CD4-positive, alpha-beta T cell treated with Interleukin-15 for 1 hour (primary cell): ENCODE measurements at regions not wholly inside any gene's neighbourhood (a gene's known extent, or its start where the extent isn't known, plus 50 kb on each side); places are given as distances from the start of the nearest gene placed in this dataset.

Experiments
- DNase-seq: peaks from one replicate; pipeline ENCODE4 v3.0.0-alpha.2; 2020

DNA sequence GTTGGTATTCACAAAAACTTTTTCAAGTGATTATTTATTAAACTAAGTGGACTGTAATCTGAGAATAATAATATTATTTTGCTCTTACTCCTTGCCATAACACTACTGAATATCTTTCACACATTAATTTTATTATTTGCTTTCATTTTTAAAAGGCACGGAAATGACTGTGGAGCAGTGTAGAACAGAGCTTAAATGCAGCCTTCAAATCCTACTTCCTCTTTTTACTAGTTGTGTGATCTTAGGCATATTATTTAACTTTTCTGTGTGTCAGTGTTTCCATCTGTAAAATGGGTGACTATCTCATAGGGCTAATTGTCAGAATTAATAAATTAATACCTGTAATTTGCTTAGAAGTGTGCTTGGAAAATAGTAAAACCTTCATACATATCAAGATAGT lies 55.5 kb upstream of the SLC8A1 start:
- DNase-seq = no peak

DNA sequence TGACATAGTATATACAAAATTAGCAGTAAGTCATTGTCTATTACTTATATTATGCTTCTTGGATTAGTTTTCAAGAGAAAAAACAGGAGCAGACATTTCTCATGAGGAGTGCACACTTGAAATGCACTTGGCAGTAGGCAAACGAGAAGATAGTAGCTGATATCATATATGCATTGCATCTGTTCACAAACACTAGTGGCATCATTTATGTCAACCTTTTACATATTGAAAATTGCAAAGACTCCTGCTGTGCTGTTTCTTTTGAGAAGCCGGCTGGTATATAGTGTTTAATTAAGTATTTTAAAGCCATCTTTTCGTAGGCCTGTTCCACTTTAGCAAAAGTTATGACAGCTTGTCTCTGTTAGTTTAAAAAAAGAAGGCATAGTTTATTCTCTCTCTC lies 58.4 kb upstream of the SLC8A1 start:
- no peak for DNase-seq

DNA sequence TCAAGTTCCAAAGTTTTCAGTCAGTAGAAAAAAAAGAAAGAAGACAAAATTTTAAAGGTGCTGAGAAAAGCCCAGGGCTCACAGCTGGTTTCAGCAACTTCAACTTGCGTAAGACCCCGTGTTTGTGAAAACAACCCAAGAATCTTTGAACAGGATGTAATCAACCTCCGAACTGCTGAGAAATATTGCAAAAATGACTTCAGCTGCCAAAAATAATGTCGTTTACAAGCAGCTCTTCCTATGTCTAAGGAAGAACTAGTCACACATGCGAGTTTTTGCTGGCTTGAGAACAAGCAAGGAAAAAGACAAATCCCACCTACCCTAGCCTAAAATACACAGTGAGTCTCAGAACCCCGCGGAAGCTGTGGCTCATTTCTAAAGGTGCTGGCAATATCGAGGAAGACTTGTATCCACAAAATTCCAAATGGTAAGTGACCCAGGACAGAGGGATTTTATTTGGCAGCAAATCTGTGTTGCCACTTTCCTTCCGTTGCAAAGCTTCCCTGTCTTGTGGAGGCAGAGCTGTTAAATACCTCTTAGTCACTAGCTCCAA lies 59.8 kb upstream of the SLC8A1 start:
- DNase-seq = no peak

DNA sequence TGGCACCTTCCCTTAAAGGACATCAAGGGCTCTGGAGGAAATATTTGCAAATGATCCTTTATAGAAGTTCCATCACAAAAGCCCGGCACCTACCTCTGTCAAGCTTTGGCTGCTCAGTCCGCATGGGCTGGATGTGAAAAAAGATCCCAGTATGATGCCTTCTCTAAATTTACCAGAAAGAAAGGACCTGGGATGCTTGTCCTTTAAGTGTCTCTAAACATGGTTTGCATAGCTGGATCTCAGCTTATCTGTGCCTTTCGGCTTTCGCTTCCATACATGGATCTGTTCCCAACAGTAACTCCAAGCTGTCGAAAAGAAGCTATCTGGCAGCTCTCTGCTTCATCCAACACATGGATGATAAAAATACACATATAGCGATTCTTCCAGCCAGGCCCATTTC lies 60.4 kb upstream of the SLC8A1 start:
- DNase-seq = no peak

DNA sequence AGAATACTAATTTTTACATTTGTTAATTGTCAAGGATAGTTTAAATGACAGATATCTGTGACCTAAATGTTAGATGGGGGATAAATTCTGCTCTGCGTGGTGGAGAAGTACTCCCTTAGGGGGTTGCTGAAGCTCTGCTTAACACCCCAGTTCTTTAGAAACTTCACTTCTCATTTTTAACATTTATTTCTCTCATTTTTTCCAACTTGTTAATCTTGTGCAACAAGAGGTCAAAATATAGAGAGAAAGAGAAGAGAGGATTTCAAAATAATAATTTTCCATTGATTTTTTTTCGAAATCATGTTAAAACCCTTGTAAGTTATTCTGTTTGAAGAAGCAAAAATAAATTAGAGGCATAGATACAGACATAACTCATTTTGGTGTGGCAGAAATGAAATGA lies 61.3 kb upstream of the SLC8A1 start:
- no peak for DNase-seq

DNA sequence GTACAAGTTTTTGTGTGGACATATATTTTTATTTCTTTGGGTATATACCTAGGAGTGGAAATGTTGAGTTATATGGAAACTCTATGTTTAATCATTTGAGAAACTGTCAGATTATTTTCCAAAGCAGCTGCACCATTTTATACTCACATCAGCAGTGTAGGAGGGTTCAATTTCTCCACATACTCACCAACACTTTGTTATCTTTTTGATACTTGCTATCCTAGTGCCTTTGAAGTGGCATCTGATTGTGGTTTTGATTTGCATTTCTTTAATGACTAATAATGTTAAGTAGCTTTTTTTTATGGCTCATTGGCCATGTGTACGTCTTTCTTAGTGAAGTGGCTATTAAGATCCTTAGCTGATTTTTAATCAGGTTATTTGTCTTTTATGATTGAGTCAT lies 64.7 kb upstream of the SLC8A1 start:
- no peak for DNase-seq

DNA sequence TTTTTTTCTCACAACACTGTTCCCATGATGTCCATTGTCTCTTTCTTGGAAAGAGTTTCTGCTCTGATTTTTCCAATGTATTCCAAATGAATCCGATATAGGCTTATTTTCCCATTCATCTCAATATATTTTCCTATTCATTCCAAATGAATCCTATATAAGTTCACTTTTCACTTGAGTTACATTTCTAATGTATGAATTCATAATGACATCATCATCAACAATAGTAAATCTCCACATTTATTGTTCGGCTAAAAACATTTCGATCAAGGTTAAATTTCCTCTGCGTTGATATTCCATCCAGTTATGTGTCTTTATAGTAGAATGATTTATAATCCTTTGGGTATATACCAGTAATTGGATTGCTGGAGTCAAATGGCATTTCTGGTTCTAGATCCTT lies 76.7 kb upstream of the SLC8A1 start:
- DNase-seq = no peak

DNA sequence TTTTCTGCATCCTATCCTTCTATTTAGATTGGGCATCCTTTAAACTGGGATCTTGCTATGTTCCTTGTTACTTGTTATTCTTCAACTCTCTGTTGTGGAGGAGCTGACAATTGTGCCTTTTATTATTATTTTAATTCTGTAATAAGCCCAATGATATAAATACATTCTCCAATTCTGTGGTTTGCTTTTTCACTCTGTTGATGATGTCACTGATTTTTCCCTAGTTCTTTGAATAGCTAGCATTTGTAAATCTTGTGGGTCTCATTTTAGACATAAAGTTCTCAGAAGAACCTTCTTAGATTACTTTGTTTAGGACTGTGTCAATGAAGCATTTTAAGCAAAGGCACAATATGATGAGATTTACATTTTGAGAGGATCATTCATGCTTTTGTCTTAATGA lies 79.5 kb upstream of the SLC8A1 start:
- DNase-seq = no peak

DNA sequence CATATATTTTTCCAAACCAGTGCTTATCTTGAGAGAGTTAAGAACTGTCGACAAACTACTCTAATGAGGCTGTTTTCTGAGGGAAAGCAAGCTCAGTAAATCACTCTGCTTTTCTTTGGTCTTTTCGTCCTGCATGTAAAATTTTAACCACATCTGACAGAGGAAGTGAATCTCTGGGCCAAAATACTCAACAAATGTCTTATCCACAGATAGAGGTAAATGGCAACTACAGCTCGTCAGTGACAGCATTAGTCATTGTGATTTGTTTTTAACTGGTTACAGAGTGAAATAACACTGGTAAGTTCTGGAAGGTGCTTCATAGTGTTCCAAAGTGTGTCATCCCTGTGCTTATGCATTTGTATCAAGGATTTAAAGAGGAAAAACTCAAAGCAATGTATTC lies 82.6 kb upstream of the SLC8A1 start:
- no peak for DNase-seq

DNA sequence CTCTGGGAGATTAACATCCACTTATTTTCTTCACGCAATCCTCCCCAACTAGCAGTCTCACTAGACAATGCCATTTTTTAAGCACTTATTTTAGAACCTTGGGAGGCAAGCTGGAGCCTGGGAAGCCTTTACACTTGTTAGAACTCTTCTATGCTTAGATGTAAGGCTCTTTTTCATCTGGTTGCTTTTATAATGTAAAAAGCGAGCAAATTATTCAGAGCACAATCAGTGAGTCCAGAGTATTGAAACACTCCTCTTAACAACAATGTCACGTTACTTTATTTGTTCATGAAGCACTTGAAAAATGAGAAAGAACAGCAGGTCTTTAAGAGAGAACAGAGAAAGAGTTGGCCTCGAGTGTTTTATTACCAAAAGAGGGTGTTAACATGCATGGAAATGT lies 84.1 kb upstream of the SLC8A1 start:
- DNase-seq = no peak

DNA sequence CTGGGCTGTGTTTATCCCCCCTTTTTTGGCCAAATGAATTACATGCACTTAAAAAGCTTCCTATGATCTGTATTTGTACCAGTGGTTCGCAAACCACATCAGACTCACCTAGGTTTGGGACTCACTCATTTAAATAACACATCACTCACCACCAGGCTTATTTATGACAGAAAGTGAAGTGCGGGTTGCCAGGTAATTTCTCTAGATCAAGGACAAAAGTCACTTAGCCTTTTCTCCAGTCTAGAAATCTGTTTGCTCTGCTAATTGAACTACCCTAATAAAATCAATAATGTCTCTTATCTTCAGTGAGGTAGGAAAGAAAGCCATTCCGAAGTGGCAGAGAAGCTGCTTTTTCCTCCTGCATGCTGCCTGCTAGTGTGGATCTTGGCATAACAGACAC lies 88.1 kb upstream of the SLC8A1 start:
- DNase-seq = no peak

DNA sequence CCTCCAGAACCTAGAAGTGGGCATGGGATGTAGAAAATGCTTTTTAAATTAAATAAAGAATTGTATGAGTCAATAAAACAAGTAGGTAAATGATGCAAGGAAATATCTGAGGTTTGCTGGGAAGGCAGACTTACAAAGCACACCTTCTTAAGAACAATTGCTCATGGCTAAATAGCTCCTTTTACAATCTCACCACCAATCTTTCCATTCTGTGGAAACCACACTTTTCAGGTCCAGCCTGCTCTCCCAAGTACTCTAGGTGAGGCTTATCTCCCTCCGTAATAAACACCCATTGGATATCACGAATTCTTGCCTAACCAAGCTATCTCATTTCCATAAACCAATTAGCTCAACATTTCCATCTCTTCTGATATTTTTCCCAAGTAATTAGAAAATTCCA lies 91.5 kb upstream of the SLC8A1 start:
- DNase-seq = no peak

DNA sequence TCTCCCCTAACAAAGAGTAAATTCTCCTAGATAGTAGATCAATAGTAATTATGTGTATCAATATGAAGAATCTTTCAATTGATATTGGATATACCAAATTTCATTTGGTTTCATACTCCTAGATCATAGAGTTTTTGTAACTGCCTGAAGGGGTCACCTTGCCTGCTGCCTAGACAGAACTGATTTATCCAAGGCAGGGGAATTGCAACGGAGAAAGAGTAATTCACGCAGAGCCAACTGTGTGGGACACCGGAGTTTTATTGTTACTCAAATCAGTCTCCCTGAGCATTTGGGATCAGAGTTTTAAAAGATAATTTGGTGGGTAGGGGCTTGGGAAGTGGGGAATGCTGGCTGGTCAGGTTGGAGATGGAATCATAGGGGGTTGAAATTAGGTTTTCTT lies 92.2 kb upstream of the SLC8A1 start:
- no peak for DNase-seq

DNA sequence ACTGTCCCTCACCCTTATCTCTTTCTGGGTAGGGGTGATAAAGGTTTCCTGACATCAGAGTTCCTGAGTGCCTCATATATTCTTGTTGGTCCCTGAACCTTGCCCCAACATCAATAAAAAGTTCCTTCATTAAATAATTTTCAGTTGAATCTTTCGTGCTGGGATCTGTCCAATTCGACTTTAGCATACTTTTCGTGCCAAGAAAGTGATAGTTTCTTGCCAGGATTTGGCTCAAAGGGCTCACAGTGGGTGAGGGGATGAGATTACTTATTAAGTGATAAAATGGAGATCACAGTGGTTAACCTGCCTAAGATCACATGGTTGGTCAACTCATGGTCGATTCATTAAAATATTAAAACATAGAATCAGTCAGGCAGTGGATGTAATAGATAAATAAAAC lies 93.8 kb upstream of the SLC8A1 start:
- no peak for DNase-seq

DNA sequence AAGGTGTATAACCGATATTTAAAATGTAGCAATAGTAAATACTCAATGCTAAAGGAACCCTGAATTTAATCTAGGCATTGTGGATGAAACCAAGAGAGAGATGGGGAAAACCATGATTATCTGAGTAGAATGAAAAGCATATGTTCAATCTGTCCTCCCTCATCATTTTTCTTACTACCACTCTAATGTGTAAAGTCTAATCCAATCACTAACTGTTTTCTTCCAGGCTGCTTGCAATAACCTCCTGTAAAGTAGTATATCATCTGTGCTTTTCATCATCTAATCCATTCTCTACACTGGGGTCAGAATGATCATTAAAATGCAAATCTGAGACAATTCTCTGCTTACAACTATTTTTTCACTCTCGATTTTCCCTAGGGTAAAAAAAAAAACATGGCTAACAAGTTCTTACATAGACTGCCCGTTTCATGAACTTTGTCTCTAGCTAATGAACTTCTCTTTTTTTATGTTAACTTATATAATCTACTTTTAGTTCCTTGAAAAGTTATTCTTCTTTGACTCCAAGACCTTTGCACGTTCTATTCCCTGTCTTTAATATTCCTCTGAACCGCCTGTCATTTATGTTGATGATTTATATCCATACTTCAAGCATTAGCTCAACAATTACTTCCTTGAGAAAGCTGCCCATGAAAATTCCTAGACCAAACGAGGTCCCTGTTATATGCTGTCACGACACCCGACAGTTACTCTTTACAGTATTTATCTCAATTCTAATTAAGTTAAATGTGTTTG lies 94.7 kb upstream of the SLC8A1 start:
- DNase-seq = no peak

DNA sequence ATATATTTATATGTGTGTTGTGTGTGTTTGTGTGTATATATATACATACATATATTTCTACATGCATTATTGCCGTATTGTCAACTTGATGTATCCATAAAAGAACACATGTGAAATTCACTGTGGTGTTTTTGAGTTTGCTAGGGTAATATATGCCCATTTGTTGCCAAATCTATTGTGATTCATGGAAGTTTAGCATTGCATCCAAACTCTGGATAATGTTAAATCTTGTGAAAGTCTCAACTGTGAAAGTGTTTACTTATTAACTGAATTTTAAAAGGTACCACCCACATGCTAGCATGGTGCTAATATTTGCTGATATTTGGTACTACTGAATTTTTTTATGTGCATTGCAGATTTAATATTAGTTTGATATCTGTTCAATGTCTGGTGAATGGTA lies 96.6 kb upstream of the SLC8A1 start:
- DNase-seq = no peak

DNA sequence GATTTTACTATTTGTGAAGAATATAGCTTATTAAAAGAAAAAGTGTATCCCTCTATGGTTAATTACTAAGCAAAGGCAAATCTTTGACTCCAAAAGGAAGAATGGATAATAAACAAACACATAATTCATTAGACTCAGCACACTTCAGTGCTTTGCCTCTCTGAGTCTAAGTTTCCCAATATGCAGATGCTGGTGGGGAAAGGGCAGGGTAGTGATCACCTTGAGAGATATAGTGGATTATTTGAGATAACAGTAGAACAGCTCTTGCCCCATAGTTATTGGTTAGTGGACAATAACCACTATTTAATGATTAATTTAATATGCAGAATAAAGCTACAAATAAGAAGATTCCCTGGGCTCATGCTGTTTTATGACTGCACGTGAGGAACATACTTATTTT lies 98.2 kb upstream of the SLC8A1 start:
- DNase-seq = no peak

DNA sequence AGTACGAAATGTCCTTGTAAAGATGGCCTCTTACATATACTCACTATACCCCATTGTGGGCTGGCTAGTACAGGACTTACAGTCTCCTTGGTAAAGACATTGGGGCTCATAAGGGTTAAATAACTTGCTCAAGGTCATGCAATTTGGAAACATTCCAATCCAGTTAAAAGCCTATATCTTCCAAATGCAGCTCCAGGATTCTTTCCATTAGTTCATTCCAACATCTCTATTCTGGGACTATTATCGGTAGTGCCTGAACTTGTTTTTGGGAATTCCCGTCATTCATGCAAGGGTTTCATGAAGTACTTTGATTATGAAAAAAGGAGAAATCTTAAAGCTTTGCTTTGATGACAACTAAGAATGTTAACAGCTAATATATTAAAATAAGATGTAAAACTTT lies 99.2 kb upstream of the SLC8A1 start:
- no peak for DNase-seq

DNA sequence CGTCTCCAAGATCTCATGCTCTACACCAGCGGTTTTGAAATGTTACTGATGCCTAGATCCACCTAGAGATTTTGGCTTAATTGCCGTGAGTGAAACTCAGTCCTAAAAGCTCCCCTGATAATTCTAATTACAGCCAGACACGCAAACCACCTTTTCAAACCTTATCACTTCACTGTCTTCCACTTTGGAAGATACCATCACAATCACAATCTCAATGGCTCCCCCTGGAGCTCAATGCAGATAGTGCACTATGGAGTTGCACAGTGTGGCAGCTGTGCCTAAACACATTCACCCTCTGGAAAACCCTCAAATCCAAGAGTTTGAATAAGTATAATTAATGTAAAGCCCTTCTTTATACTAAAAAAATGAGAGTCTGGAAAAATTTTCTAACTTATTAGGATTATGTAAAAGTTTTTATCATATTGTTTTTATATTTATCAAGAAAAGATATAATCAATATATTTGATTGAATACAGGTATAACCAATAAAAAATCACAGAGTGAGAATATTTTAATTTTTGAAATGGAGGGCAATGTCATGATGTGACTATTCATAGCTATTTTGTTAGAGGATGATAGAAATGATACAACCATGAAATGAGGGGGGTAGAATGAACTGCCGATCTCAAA lies 102.9 kb upstream of the SLC8A1 start:
- peak; percentile 40 for DNase-seq

DNA sequence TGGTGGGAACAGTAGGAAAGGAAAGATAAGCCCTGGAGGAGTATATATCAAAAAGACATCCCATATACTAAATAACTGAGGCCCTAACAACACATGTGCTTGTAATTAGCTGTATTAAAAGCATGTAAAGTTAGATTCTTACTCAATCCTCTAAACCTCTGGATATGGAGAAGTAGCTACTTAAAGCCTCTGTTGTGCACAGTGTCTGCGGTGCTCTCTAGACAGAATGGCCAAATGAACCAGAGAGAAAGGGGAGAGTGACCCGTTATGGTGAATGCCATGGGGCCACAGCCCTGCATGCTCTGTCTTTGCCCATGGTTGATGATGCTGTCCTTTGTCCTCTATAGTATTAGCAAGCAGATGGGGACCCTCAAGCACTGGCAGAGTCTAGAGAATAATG lies 104.4 kb upstream of the SLC8A1 start:
- DNase-seq = no peak

DNA sequence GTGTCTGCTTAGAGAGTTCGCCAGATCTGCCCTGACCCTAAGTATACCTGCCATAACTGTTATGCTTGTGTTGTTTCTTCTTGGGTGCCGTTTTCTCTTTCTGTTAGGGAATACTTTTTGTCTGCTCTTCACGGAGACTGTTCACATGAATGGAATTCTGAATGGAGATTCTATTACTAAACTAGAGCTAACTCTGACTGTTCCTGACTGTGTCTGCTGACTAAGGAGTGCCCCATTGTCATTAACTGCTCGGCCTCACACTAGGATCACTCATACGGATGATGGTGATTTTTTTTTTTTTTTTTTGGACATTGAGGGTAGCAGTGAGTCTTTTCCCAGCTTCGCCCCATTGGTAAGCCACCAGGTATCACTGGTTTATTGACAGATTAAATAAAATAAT lies 104.8 kb upstream of the SLC8A1 start:
- no peak for DNase-seq

DNA sequence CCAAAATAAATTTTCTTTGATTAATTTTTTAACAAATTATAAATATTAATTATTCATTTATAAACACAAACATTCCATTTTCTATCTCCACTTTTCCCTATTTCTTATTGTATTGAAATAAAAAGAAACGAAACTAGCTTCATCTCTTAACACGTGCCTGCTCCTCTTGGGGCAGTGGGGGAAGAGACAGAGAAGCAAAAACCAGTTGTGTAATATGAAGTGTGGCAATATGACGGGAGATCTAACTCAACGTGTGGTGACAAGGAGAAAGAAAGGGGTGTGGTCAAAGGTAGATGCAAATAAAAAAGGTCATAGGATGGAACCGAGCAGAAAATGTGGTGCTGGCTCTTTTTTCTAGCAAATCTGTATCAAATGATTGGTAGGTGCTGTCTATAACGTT lies 106.9 kb upstream of the SLC8A1 start:
- DNase-seq = peak; percentile 17

DNA sequence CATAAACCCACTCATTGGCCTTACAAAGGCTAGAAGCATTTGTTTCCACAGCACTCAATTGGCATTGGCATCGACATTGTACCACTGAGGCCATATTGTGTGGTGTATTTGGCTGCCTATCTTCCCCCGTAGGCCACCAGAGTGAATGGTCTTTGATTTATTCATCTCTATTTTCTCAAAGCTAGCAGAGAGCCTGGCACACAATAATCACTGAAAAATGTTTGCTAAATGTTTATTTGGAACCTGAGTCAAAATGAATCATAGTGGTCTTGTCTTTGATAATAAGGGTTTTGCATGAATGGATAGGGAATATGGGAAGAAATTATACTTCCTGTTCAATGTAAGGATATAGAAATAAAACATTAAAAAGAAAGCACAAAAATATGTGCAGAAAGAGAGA lies 107.3 kb upstream of the SLC8A1 start:
- DNase-seq = no peak

DNA sequence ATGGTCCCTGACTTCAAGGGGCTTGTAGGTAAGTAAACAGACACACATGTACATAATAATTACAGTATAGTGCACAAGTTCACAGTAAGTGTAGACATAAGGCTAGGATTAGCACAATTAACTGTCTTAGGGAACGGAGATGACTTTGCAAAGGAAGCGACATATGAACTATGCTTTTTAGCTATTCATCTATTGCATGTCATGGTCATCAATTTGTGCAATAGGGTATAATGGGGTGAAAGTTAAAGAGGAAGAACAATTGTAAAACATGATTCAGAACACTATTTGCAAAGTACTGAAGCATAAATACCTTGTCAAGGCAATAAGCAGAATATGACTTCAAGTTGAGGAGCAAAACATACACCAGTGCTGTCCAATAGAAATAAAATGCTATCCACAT lies 112.3 kb upstream of the SLC8A1 start:
- DNase-seq = no peak

DNA sequence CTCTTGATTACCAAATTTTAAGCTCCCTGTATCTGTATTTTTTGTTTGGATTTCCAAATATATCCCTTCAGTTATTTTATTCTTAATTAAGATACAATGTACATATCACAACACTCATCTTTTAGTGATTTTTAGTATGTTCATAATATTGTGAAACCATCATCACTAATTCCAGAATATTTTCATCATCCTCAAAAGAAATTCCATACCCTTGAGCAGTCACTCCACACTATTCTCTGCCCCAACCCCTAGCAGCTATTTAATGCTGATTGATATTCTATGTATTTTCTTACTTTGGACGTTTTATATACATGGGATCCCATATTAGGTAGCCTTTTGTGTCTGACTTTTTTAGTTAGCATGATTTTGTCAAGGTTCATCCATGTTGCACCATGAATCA lies 127.4 kb upstream of the SLC8A1 start:
- no peak for DNase-seq
